BLaER1 treated with 17β-estradiol and CSF1 and Interleukin-3, amounts not matched to agents 10 nM and 100 nM (cell line): ENCODE measurements at regions not wholly inside any gene's neighbourhood (a gene's known extent, or its start where the extent isn't known, plus 50 kb on each side); places are given as distances from the start of the nearest gene placed in this dataset.

Experiments used
- H3K27ac ChIP-seq, 11 experiments: shearing (Covaris generic); formaldehyde crosslinking; 2 replicates each; pipeline ENCODE4 v1.8.1; 2022
- H3K27me3 ChIP-seq, 11 experiments: shearing (Covaris generic); formaldehyde crosslinking; 2 replicates each; pipeline ENCODE4 v1.8.1; 2022
- H3K36me3 ChIP-seq, 11 experiments: shearing (Covaris generic); formaldehyde crosslinking; 2 replicates each; pipeline ENCODE4 v1.8.1; 2022
- H3K4me1 ChIP-seq, 10 experiments: shearing (Covaris generic); formaldehyde crosslinking; 2 replicates each; pipeline ENCODE4 v1.8.1; 2022
- H3K4me2 ChIP-seq, 11 experiments: shearing (Covaris generic); formaldehyde crosslinking; 2 replicates each; pipeline ENCODE4 v1.8.1; 2022
- H3K4me3 ChIP-seq, 10 experiments: shearing (Covaris generic); formaldehyde crosslinking; 2 replicates each; pipeline ENCODE4 v1.8.1; 2022
- H3K9ac ChIP-seq, 11 experiments: shearing (Covaris generic); formaldehyde crosslinking; 2 replicates each; pipeline ENCODE4 v1.8.1; 2022
- H3K9me3 ChIP-seq, 11 experiments: shearing (Covaris generic); formaldehyde crosslinking; replicated peaks in 1 of 11; 2 replicates each; pipeline ENCODE4 v1.8.1; 2022
- H4K20me1 ChIP-seq, 11 experiments: shearing (Covaris generic); formaldehyde crosslinking; 2 replicates each; pipeline ENCODE4 v1.8.1; 2022
- Cebpa-rat ChIP-seq, 11 experiments: shearing (Covaris generic); IDR thresholded peaks; 2 replicates each; pipeline ENCODE4 v1.8.1; 2022

GRCh38 chr3:42019144-42019952 lies 57.4 kb upstream of the ULK4 start:
- Histone ChIP-seq H3K9ac (no peak overlapping the region; a peak in 1 of 22 replicates), H3K4me1 (peaks cover 84 to 94% (median 89%) of the 10 kb centered on the region in 10 experiments), H3K27me3 (no peaks in the 10 kb centered on the region), H4K20me1 (peaks cover 43 to 91% (median 72%) of the 10 kb centered on the region in 11 experiments; a peak in 20 of 22 replicates), H3K9me3 (no peaks in the 10 kb centered on the region), H3K4me2 (peak overlapping the region; percentile 24 to 97 (median 40); a peak in 20 of 22 replicates), H3K36me3 (peaks cover 0 to 5% (median 0%) of the 10 kb centered on the region in 11 experiments; a peak in 2 of 22 replicates), H3K4me3 (no peak overlapping the region), H3K27ac (peak overlapping the region in 1 of 11 experiments; percentile 26; a peak in 1 of 22 replicates)
- TF ChIP-seq Cebpa-rat (IDR thresholded peaks at IDR 0.05): no peak

GRCh38 chr3:42014921-42015533 lies 53.1 kb upstream of the ULK4 start:
- TF ChIP-seq Cebpa-rat (IDR thresholded peaks at IDR 0.05): peak in 8 of 11 experiments; percentile 27 to 91 (median 79); a peak in 14 of 22 replicates
- Histone ChIP-seq H3K27me3 (no peaks in the 10 kb centered on the region), H3K9me3 (no peaks in the 10 kb centered on the region), H3K4me2 (peak overlapping the region; percentile 84 to 98 (median 95)), H3K27ac (peak overlapping the region; percentile 95 to 99 (median 98)), H3K36me3 (peaks cover 0 to 5% (median 0%) of the 10 kb centered on the region in 11 experiments; a peak in 2 of 22 replicates), H3K9ac (peak overlapping the region; percentile 93 to 100 (median 97)), H4K20me1 (peaks cover 36 to 59% (median 51%) of the 10 kb centered on the region in 11 experiments; a peak in 19 of 22 replicates), H3K4me3 (peak overlapping the region; percentile 89 to 99 (median 97)), H3K4me1 (peaks cover 53 to 71% (median 66%) of the 10 kb centered on the region in 10 experiments)

GRCh38 chr3:42014458-42014920 lies 52.6 kb upstream of the ULK4 start:
- Histone ChIP-seq H3K4me2 (peak overlapping the region; percentile 84 to 98 (median 95)), H3K36me3 (peaks cover 0 to 5% (median 0%) of the 10 kb centered on the region in 11 experiments; a peak in 1 of 22 replicates), H3K4me1 (peaks cover 50 to 69% (median 61%) of the 10 kb centered on the region in 10 experiments), H3K4me3 (peak overlapping the region; percentile 89 to 99 (median 97)), H3K9ac (peak overlapping the region; percentile 93 to 100 (median 97)), H4K20me1 (peaks cover 32 to 53% (median 47%) of the 10 kb centered on the region in 11 experiments; a peak in 19 of 22 replicates), H3K9me3 (no peaks in the 10 kb centered on the region), H3K27me3 (no peaks in the 10 kb centered on the region), H3K27ac (peak overlapping the region; percentile 95 to 99 (median 98))
- TF ChIP-seq Cebpa-rat (IDR thresholded peaks at IDR 0.05): no peak

- Histone ChIP-seq H3K4me3 (peak overlapping the region; percentile 89 to 99 (median 97)), H3K27ac (peak overlapping the region; percentile 95 to 99 (median 98)), H3K4me2 (peak overlapping the region; percentile 84 to 98 (median 95)), H3K36me3 (peaks cover 0 to 5% (median 0%) of the 10 kb centered on the region in 11 experiments; a peak in 1 of 22 replicates), H3K4me1 (peaks cover 44 to 63% (median 55%) of the 10 kb centered on the region in 10 experiments), H3K9me3 (no peaks in the 10 kb centered on the region), H4K20me1 (peaks cover 32 to 47% (median 41%) of the 10 kb centered on the region in 11 experiments; a peak in 19 of 22 replicates), H3K9ac (peak overlapping the region; percentile 93 to 100 (median 97)), H3K27me3 (no peaks in the 10 kb centered on the region)
- no peak for TF ChIP-seq Cebpa-rat (IDR thresholded peaks at IDR 0.05)
Observed at GRCh38 chr3:42013691-42014457, 52.0 kb upstream of the ULK4 start.

- no peak for TF ChIP-seq Cebpa-rat (IDR thresholded peaks at IDR 0.05)
- H4K20me1 ChIP-seq: peaks cover 29 to 40% (median 34%) of the 10 kb centered on the region in 11 experiments; a peak in 18 of 22 replicates
- peak overlapping the region; percentile 95 to 99 (median 98) for H3K27ac ChIP-seq
- H3K4me3 ChIP-seq: peak overlapping the region; percentile 89 to 99 (median 97)
- H3K4me1 ChIP-seq: peaks cover 38 to 59% (median 48%) of the 10 kb centered on the region in 10 experiments
- no peaks in the 10 kb centered on the region for H3K27me3 ChIP-seq
- peak overlapping the region; percentile 93 to 100 (median 97) for H3K9ac ChIP-seq
- H3K9me3 ChIP-seq: no peaks in the 10 kb centered on the region
- H3K36me3 ChIP-seq: peaks cover 0 to 5% (median 0%) of the 10 kb centered on the region in 11 experiments; a peak in 1 of 22 replicates
- H3K4me2 ChIP-seq: peak overlapping the region; percentile 83 to 98 (median 95)
Observed at GRCh38 chr3:42012935-42013690, 51.2 kb upstream of the ULK4 start.

GRCh38 chr3:42012383-42012934 lies 50.6 kb upstream of the ULK4 start:
- no peaks in the 10 kb centered on the region for H3K27me3 ChIP-seq
- peaks cover 0 to 5% (median 0%) of the 10 kb centered on the region in 11 experiments; a peak in 1 of 22 replicates for H3K36me3 ChIP-seq
- H3K27ac ChIP-seq: peak overlapping the region; percentile 95 to 99 (median 98); a peak in 20 of 22 replicates
- peak overlapping the region in 9 of 10 experiments; percentile 89 to 99 (median 97); a peak in 15 of 20 replicates for H3K4me3 ChIP-seq
- H4K20me1 ChIP-seq: peaks cover 23 to 33% (median 27%) of the 10 kb centered on the region in 11 experiments; a peak in 18 of 22 replicates
- no peak for TF ChIP-seq Cebpa-rat (IDR thresholded peaks at IDR 0.05)
- H3K9me3 ChIP-seq: no peaks in the 10 kb centered on the region
- peaks cover 33 to 53% (median 41%) of the 10 kb centered on the region in 10 experiments for H3K4me1 ChIP-seq
- peak overlapping the region in 10 of 11 experiments; percentile 93 to 100 (median 97); a peak in 17 of 22 replicates for H3K9ac ChIP-seq
- peak overlapping the region; percentile 83 to 98 (median 95) for H3K4me2 ChIP-seq
